GM19043 (cell line): ENCODE measurements at regions not wholly inside any gene's neighbourhood (a gene's known extent, or its start where the extent isn't known, plus 50 kb on each side); places are given as distances from the start of the nearest gene placed in this dataset.
"Not testable (repeated sequence)": the region's sequence is repeated elsewhere in the genome, so short reads cannot be mapped to it uniquely, and the experiment has no call there.

ENCODE experiments used
- ATAC-seq: cut with Tn5 transposase; IDR thresholded peaks from one replicate; pipeline ENCODE4 v1.9.1; 2021; ENCODE audit warnings: low read depth; ENCODE audit not compliant: unreplicated experiment

GRCh38 chr2:142721015-142721414, 156.4 kb upstream of the KYNU start:
- ATAC-seq: no peak

- no peak for ATAC-seq
Observed at GRCh38 chr2:142718576-142719155, 158.8 kb upstream of the KYNU start.

GRCh38 chr2:142716463-142717242, 160.8 kb upstream of the KYNU start:
- no peak for ATAC-seq

- ATAC-seq: no peak
Observed at GRCh38 chr2:142714600-142714999, 162.9 kb upstream of the KYNU start.

- ATAC-seq: no peak
Observed at GRCh38 chr2:142710336-142710735, 167.1 kb upstream of the KYNU start.

- no peak for ATAC-seq
Observed at GRCh38 chr2:142707318-142707717, 170.1 kb upstream of the KYNU start.

GRCh38 chr2:142702397-142702796, 175.1 kb upstream of the KYNU start:
- not testable (repeated sequence) for ATAC-seq

- not testable (repeated sequence) for ATAC-seq
Observed at GRCh38 chr2:142695350-142696257, 181.9 kb upstream of the KYNU start.

GRCh38 chr2:142694282-142694681, 183.2 kb upstream of the KYNU start:
- no peak for ATAC-seq

GRCh38 chr2:142693171-142693950, 184.1 kb upstream of the KYNU start:
- no peak for ATAC-seq

GRCh38 chr2:142688856-142689605, 188.4 kb upstream of the KYNU start:
- ATAC-seq: no peak

- ATAC-seq: no peak
Observed at GRCh38 chr2:142687509-142687908, 190.0 kb upstream of the KYNU start.

- ATAC-seq: no peak
Observed at GRCh38 chr2:142687075-142687474, 190.4 kb upstream of the KYNU start.

GRCh38 chr2:142684667-142685066, 192.8 kb upstream of the KYNU start:
- no peak for ATAC-seq

GRCh38 chr2:142682528-142682927, 194.9 kb upstream of the KYNU start:
- no peak for ATAC-seq

- no peak for ATAC-seq
Observed at GRCh38 chr2:142681952-142682351, 195.5 kb upstream of the KYNU start.

GRCh38 chr2:142678164-142678563, 199.3 kb upstream of the KYNU start:
- ATAC-seq: no peak

GRCh38 chr2:142675398-142675797, 202.1 kb upstream of the KYNU start:
- ATAC-seq: no peak

GRCh38 chr2:142673836-142674235, 203.6 kb upstream of the KYNU start:
- ATAC-seq: no peak

- ATAC-seq: no peak
Observed at GRCh38 chr2:142672698-142673097, 204.8 kb upstream of the KYNU start.
